AG10803 (cell line): ENCODE measurements at regions not wholly inside any gene's neighbourhood (a gene's known extent, or its start where the extent isn't known, plus 50 kb on each side); places are given as distances from the start of the nearest gene placed in this dataset.

Source experiments
- DNase-seq: peaks from one replicate; pipeline ENCODE4 v3.0.0; 2010; ENCODE audit warnings: low read depth
- H3K4me3 ChIP-seq: 2 replicates; pipeline ENCODE4 v1.5.1; 2011; ENCODE audit warnings: mild to moderate bottlenecking, low read length, control low read depth
- CTCF ChIP-seq: conservative IDR thresholded peaks from 2 replicates; pipeline ENCODE4 v1.5.1; 2011; ENCODE audit warnings: mild to moderate bottlenecking, low read length, control low read depth, inconsistent platforms

DNA sequence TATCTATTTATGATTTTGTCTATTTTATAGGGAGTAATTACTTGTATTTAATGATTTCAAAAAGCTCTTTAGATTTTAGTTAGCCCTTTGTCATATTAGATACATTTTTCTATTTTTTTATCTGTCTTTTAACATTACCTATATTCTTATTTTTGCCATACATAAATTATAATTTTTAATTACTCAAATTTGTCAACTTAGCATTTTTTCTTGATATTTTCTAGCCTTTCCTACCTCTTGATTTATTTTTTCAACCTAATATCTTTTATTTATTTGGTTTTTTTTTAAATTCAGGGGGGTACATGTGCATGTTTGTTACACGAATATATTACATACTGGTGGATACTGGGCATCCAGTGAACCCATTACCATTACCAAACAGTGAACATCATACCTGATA is 114.3 kb upstream of the F13A1 start:
- no peak for TF ChIP-seq CTCF
- no peak overlapping the region for H3K4me3 ChIP-seq
- DNase-seq, result no peak

GRCh38 chr6:6436366-6436765 is 115.9 kb upstream of the F13A1 start:
- TF ChIP-seq CTCF, result no peak
- DNase-seq, result no peak

GRCh38 chr6:6436946-6437345 is 116.5 kb upstream of the F13A1 start:
- H3K4me3 ChIP-seq, result no peak overlapping the region
- TF ChIP-seq CTCF, result no peak
- DNase-seq, result no peak

More at GRCh38 chr6:6436366-6436765, 115.9 kb upstream of the F13A1 start:
- H3K4me3 ChIP-seq, result no peak overlapping the region

DNA sequence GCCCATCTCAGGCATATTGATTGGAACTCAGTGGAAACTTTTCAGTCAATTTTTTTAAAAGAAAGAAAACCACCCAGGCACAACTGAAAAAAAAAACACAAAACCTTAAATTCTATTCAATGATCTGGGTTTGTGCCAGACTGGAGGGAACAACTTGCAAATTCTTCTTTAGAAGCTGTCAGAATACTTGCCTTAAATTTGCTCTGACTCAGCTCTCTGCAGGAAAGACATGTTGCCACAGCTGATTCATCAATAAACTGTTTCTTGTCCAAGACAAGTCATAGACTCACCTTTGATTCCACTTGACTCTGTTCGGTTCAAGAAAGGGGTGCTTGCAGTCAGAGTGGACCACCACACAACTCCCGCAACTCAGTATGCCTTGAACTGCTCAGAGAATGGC is 117.8 kb upstream of the F13A1 start:
- TF ChIP-seq CTCF, result no peak
- no peak for DNase-seq
- H3K4me3 ChIP-seq, result no peak overlapping the region

- no peak overlapping the region for H3K4me3 ChIP-seq
- DNase-seq, result no peak
- TF ChIP-seq CTCF, result no peak
Observed at GRCh38 chr6:6439778-6440177, 119.3 kb upstream of the F13A1 start.

GRCh38 chr6:6452002-6452401 is 131.5 kb upstream of the F13A1 start:
- no peak overlapping the region for H3K4me3 ChIP-seq
- no peak for TF ChIP-seq CTCF
- DNase-seq, result no peak

DNA sequence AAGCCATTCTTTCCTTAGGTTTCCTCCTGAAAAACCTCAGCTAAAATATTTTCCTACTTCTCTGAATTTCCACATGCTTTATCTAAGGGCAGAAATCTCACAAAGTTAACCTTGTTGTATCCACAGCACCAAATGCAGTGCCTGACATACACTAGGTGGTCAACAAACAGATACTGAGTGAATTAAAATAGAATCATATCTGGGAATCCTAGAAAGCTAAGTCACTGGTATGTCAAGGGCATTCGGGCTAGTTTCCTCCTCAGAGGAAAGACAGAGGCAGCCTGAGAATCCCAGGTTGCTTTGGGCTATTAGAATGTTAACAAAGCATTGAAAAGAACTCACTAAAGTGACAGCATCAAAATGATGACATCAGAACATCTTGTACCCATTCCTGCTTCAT is 132.7 kb upstream of the F13A1 start:
- no peak overlapping the region for H3K4me3 ChIP-seq
- DNase-seq, result no peak
- no peak for TF ChIP-seq CTCF
